ENCODE measurements at regions not wholly inside any gene's neighbourhood (a gene's known extent, or its start where the extent isn't known, plus 50 kb on each side); places are given as distances from the start of the nearest gene placed in this dataset.

DNA sequence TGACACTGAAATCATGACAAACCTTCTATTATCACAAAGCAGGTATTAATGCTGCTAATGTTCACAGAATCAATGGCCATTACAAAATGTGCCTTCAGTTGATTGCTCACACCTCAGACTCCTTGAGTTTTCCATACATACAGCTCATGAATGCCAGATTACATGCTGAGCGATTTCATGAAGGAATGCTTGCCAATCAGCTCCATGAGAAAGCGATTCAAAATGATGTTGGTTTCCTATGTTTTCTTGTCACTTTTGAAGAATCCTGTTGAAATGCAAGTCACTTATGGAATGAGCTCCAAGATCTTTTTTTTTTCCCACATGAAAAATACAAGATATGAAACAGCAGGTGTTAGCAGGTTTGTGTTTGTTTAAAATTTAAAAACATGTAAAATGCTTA, 68.0 kb upstream of the GPCPD1 start:
- 88% methylated on average over 2 of the region's 2 CpGs for WGBS (ENCODE audit: insufficient coverage, insufficient replicate concordance, low lambda C conversion rate, missing lambda C conversion rate)
- no peak for FAIRE-seq
- no TSS peak for BruUV-seq (replicated peaks)
- ATAC-seq, result no peak
- intact Hi-C loops (cut with micrococcal nuclease; ENCODE audit: unreplicated experiment), result no loop called here
- no peaks in the 10 kb centered on the region for H3K27me3 ChIP-seq (replicated peaks in 1 of 2; ENCODE audit: control insufficient read depth in 2 of 2, insufficient read depth in 2 of 2, low read length in 1 of 2)
- in situ Hi-C loops (cut with MboI), result no loop called here
- no peak overlapping the region for H2AFZ ChIP-seq (ENCODE audit: control insufficient read depth, low read depth, low read length)
- no peak for DNase-seq (ENCODE audit: low read depth, low spot score)
- RAD21 ChIA-PET (ENCODE audit: unreplicated experiment), result interaction anchor here (0.8 to 1.2 kb wide), 2 partner anchors 33 to 68 kb away, joined by 3 to 4 read pairs; no protein-coding TSS in a partner anchor
- POLR2A ChIA-PET, result interaction anchor here (0.6 kb wide), 1 partner anchor 22 kb away, joined by 3 read pairs; no protein-coding TSS in a partner anchor
- no peaks in the 10 kb centered on the region for H3K79me2 ChIP-seq (ENCODE audit: control insufficient read depth, insufficient read depth, low read length)
- SMC1A ChIA-PET (ENCODE audit: uncharacterized antibody, unreplicated experiment), result interaction anchor here (0.6 to 1.8 kb wide), 7 partner anchors 11 to 109 kb away, joined by 3 to 5 read pairs (median 3); no protein-coding TSS in a partner anchor
- H3K36me3 ChIP-seq (ENCODE audit: control insufficient read depth in 2 of 2, insufficient read depth in 2 of 2, low read length in 1 of 2), result no peaks in the 10 kb centered on the region
- H4K20me1 ChIP-seq (ENCODE audit: control insufficient read depth, insufficient read depth), result no peaks in the 10 kb centered on the region
- no peak overlapping the region for H3K9ac ChIP-seq (ENCODE audit: control insufficient read depth, insufficient read depth, low read length)
- H3K4me3 ChIP-seq, result no peak overlapping the region
- TF ChIP-seq CBFB (IDR thresholded peaks at IDR 0.05; ENCODE audit: low read depth) (no peak), SIN3A (IDR thresholded peaks at IDR 0.05; ENCODE audit: low read depth, low read length) (no peak), RELA (IDR thresholded peaks at IDR 0.05; ENCODE audit: borderline replicate concordance, partially characterized antibody) (no peak), MTA3 (IDR thresholded peaks at IDR 0.05; ENCODE audit: borderline replicate concordance, low read length) (no peak), TAF1 (IDR thresholded peaks at IDR 0.05; ENCODE audit: borderline replicate concordance, low read depth, low read length) (no peak), SMAD1 (IDR thresholded peaks at IDR 0.05; ENCODE audit: low read depth, partially characterized antibody) (no peak), EED (IDR thresholded peaks at IDR 0.05; ENCODE audit: low read depth) (no peak), ZSCAN29 (IDR thresholded peaks at IDR 0.05) (no peak), TARDBP (IDR thresholded peaks at IDR 0.05; ENCODE audit: borderline replicate concordance) (no peak), CREM (IDR thresholded peaks at IDR 0.05; ENCODE audit: low read depth) (no peak), RFX5 (IDR thresholded peaks at IDR 0.05; ENCODE audit: low read depth, low read length) (no peak), POLR2AphosphoS2 (IDR thresholded peaks at IDR 0.05; ENCODE audit: low read depth, low read length) (no peak), EP300 (IDR thresholded peaks at IDR 0.05; ENCODE audit: borderline replicate concordance in 1 of 2, control insufficient read depth in 1 of 2, low read depth in 2 of 2, low read length in 2 of 2) (no peak)
- TF ChIP-seq, protein P1, sequence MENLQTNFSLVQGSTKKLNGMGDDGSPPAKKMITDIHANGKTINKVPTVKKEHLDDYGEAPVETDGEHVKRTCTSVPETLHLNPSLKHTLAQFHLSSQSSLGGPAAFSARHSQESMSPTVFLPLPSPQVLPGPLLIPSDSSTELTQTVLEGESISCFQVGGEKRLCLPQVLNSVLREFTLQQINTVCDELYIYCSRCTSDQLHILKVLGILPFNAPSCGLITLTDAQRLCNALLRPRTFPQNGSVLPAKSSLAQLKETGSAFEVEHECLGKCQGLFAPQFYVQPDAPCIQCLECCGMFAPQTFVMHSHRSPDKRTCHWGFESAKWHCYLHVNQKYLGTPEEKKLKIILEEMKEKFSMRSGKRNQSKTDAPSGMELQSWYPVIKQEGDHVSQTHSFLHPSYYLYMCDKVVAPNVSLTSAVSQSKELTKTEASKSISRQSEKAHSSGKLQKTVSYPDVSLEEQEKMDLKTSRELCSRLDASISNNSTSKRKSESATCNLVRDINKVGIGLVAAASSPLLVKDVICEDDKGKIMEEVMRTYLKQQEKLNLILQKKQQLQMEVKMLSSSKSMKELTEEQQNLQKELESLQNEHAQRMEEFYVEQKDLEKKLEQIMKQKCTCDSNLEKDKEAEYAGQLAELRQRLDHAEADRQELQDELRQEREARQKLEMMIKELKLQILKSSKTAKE (IDR thresholded peaks at IDR 0.05; ENCODE audit: low read depth, poor library complexity, severe bottlenecking), result no peak
- TF ChIP-seq, protein P2, sequence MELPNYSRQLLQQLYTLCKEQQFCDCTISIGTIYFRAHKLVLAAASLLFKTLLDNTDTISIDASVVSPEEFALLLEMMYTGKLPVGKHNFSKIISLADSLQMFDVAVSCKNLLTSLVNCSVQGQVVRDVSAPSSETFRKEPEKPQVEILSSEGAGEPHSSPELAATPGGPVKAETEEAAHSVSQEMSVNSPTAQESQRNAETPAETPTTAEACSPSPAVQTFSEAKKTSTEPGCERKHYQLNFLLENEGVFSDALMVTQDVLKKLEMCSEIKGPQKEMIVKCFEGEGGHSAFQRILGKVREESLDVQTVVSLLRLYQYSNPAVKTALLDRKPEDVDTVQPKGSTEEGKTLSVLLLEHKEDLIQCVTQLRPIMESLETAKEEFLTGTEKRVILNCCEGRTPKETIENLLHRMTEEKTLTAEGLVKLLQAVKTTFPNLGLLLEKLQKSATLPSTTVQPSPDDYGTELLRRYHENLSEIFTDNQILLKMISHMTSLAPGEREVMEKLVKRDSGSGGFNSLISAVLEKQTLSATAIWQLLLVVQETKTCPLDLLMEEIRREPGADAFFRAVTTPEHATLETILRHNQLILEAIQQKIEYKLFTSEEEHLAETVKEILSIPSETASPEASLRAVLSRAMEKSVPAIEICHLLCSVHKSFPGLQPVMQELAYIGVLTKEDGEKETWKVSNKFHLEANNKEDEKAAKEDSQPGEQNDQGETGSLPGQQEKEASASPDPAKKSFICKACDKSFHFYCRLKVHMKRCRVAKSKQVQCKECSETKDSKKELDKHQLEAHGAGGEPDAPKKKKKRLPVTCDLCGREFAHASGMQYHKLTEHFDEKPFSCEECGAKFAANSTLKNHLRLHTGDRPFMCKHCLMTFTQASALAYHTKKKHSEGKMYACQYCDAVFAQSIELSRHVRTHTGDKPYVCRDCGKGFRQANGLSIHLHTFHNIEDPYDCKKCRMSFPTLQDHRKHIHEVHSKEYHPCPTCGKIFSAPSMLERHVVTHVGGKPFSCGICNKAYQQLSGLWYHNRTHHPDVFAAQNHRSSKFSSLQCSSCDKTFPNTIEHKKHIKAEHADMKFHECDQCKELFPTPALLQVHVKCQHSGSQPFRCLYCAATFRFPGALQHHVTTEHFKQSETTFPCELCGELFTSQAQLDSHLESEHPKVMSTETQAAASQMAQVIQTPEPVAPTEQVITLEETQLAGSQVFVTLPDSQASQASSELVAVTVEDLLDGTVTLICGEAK (IDR thresholded peaks at IDR 0.05; ENCODE audit: borderline replicate concordance), result no peak
- H3K4me2 ChIP-seq (ENCODE audit: control insufficient read depth, insufficient read depth), result no peak overlapping the region
- H3K9me3 ChIP-seq (replicated peaks; ENCODE audit: control insufficient read depth, insufficient read depth, low read length), result no peaks in the 10 kb centered on the region
- H3K27ac ChIP-seq (ENCODE audit: control insufficient read depth, insufficient read depth), result no peak overlapping the region
- CTCF ChIA-PET, result interaction anchor here (0.6 to 0.9 kb wide), 2 partner anchors 12 to 109 kb away, joined by 3 to 4 read pairs; no protein-coding TSS in a partner anchor
- peaks cover 17% of the 10 kb centered on the region for H3K4me1 ChIP-seq (ENCODE audit: control insufficient read depth, insufficient read depth, low read length)

Measured in GM12878 (cell line).